ENCODE measurements at regions not wholly inside any gene's neighbourhood (a gene's known extent, or its start where the extent isn't known, plus 50 kb on each side); places are given as distances from the start of the nearest gene placed in this dataset.

GRCh38 chr12:115008929-115009328 lies 325.0 kb upstream of the TBX3 start:
- no peak overlapping the region for H3K27ac ChIP-seq
- TF ChIP-seq CTCF (conservative IDR thresholded peaks at IDR 0.05) = no peak

- H3K27ac ChIP-seq = no peak overlapping the region
- no peak for TF ChIP-seq CTCF (conservative IDR thresholded peaks at IDR 0.05)
Measured at GRCh38 chr12:115004470-115005146, 320.6 kb upstream of the TBX3 start.

GRCh38 chr12:115002434-115002833 lies 318.5 kb upstream of the TBX3 start:
- H3K27ac ChIP-seq = no peak overlapping the region
- TF ChIP-seq CTCF (conservative IDR thresholded peaks at IDR 0.05) = no peak

- no peak for TF ChIP-seq CTCF (conservative IDR thresholded peaks at IDR 0.05)
Measured at GRCh38 chr12:115001571-115002180, 317.7 kb upstream of the TBX3 start.

GRCh38 chr12:115000038-115000437 lies 316.1 kb upstream of the TBX3 start:
- H3K27ac ChIP-seq = no peak overlapping the region
- no peak for TF ChIP-seq CTCF (conservative IDR thresholded peaks at IDR 0.05)

More at GRCh38 chr12:115001571-115002180, 317.7 kb upstream of the TBX3 start:
- no peak overlapping the region for H3K27ac ChIP-seq

- no peak for TF ChIP-seq CTCF (conservative IDR thresholded peaks at IDR 0.05)
- no peak overlapping the region for H3K27ac ChIP-seq
Measured at GRCh38 chr12:114998750-114999128, 314.8 kb upstream of the TBX3 start.

- no peak overlapping the region for H3K27ac ChIP-seq
- no peak for TF ChIP-seq CTCF (conservative IDR thresholded peaks at IDR 0.05)
Measured at GRCh38 chr12:114998118-114998749, 314.3 kb upstream of the TBX3 start.
